ENCODE measurements at regions not wholly inside any gene's neighbourhood (a gene's known extent, or its start where the extent isn't known, plus 50 kb on each side); places are given as distances from the start of the nearest gene placed in this dataset.
A peak's percentile ranks its signal among the peaks of the same experiment; 100 is the strongest.

- H3K9me3 ChIP-seq, result no peaks in the 10 kb centered on the region
- H3K4me1 ChIP-seq, result peaks cover 21% of the 10 kb centered on the region; the same call in 1 of the 2 replicates
- 0 out of 2 replicates have a peak overlapping the region, but pooled peaks have one; percentile 11 for H3K4me3 ChIP-seq (ENCODE audit: low read depth, low read length)
- TF ChIP-seq, protein P1, sequence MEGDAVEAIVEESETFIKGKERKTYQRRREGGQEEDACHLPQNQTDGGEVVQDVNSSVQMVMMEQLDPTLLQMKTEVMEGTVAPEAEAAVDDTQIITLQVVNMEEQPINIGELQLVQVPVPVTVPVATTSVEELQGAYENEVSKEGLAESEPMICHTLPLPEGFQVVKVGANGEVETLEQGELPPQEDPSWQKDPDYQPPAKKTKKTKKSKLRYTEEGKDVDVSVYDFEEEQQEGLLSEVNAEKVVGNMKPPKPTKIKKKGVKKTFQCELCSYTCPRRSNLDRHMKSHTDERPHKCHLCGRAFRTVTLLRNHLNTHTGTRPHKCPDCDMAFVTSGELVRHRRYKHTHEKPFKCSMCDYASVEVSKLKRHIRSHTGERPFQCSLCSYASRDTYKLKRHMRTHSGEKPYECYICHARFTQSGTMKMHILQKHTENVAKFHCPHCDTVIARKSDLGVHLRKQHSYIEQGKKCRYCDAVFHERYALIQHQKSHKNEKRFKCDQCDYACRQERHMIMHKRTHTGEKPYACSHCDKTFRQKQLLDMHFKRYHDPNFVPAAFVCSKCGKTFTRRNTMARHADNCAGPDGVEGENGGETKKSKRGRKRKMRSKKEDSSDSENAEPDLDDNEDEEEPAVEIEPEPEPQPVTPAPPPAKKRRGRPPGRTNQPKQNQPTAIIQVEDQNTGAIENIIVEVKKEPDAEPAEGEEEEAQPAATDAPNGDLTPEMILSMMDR (IDR thresholded peaks at IDR 0.05; ENCODE audit: low read depth, low read length), result peak; percentile 79
- no peaks in the 10 kb centered on the region for H3K27me3 ChIP-seq
- H3K36me3 ChIP-seq, result no peaks in the 10 kb centered on the region
- peak; percentile 25 for DNase-seq
Observed at GRCh38 chr6:104325341-104326172, 534.2 kb downstream of the HACE1 start.

GRCh38 chr6:104324301-104324700, 535.4 kb downstream of the HACE1 start:
- Histone ChIP-seq H3K4me1 (peaks cover 21% of the 10 kb centered on the region; the same call in 1 of the 2 replicates), H3K27me3 (no peaks in the 10 kb centered on the region), H3K4me3 (ENCODE audit: low read depth, low read length) (no peak overlapping the region), H3K9me3 (no peaks in the 10 kb centered on the region), H3K36me3 (no peaks in the 10 kb centered on the region)
- TF ChIP-seq, protein P1 (IDR thresholded peaks at IDR 0.05; ENCODE audit: low read depth, low read length), result no peak
- no peak for DNase-seq

DNA sequence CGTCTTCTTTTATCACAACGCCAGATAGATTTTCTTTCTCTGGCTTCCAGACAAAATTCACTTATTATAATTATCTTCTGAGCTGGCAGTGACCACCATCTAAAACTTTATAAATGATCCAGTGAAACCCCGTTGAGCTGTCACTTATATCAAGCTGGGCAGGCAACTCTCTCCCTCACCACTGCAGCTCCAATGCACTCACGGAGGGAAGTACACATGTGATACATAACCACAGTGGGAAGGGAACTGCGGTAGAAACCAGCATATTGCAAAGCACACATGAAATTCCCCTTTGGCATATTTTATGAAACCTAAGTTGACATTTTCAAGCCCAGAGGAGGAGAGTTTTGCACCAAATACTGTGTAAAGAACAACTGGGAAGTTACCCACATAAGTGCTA, 536.9 kb downstream of the HACE1 start:
- TF ChIP-seq, protein P1 (IDR thresholded peaks at IDR 0.05; ENCODE audit: low read depth, low read length), result peak; percentile 1; the same call in 1 of the 2 replicates
- peak; percentile 57 for DNase-seq
- H3K4me3 ChIP-seq (ENCODE audit: low read depth, low read length), result peak overlapping the region; percentile 38
- H3K9me3 ChIP-seq, result no peaks in the 10 kb centered on the region
- no peaks in the 10 kb centered on the region for H3K27me3 ChIP-seq
- no peaks in the 10 kb centered on the region for H3K36me3 ChIP-seq
- H3K4me1 ChIP-seq, result peaks cover 22% of the 10 kb centered on the region; the same call in 1 of the 2 replicates

DNA sequence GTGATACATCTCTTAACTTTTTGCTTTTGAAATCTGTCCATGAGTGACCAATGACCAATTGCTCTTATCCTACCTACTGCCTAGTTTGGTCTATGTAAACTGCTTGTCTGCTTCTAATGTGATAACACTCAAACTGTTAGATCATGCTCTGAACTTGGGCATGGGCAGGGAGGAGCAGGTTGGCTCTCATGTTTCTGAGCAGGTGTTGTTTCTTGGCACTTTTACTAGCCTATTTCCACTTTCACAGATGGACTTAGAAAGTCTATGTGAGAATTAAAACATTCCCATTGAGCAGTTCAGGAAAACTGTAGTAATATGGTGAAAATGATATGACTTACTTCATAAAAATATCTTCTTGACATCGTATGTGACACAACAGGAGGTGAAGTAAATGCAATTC, 538.4 kb downstream of the HACE1 start:
- H3K4me1 ChIP-seq, result peaks cover 21% of the 10 kb centered on the region; the same call in 1 of the 2 replicates
- no peaks in the 10 kb centered on the region for H3K9me3 ChIP-seq
- no peaks in the 10 kb centered on the region for H3K27me3 ChIP-seq
- no peak for DNase-seq
- no peak overlapping the region for H3K4me3 ChIP-seq (ENCODE audit: low read depth, low read length)
- TF ChIP-seq, protein P1 (IDR thresholded peaks at IDR 0.05; ENCODE audit: low read depth, low read length), result no peak
- H3K36me3 ChIP-seq, result no peaks in the 10 kb centered on the region

GRCh38 chr6:104320896-104321295, 538.8 kb downstream of the HACE1 start:
- Histone ChIP-seq H3K4me1 (peaks cover 19% of the 10 kb centered on the region; the same call in 1 of the 2 replicates), H3K36me3 (no peaks in the 10 kb centered on the region), H3K9me3 (no peaks in the 10 kb centered on the region), H3K27me3 (no peaks in the 10 kb centered on the region), H3K4me3 (ENCODE audit: low read depth, low read length) (no peak overlapping the region)
- no peak for DNase-seq
- TF ChIP-seq, protein P1 (IDR thresholded peaks at IDR 0.05; ENCODE audit: low read depth, low read length), result no peak

DNA sequence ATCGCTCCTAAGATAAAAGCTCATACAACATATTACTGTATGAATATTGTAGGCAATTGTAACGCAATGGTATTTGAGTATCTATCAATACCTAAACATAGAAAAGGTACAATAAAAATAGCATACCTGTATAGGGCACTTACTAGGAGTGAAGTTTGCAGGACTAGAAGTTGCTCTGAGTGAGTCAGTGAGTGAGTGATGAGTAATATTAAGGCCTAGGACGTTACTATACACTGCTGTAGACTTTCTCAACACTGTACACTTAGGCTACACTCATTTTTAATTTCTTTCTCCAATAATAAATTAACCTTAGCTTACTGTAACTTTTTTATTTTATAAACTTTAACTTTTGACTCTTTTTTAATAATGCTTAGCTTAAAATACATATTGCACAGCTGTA, 546.9 kb downstream of the HACE1 start:
- no peaks in the 10 kb centered on the region for H3K36me3 ChIP-seq
- no peak for DNase-seq
- no peaks in the 10 kb centered on the region for H3K9me3 ChIP-seq
- no peaks in the 10 kb centered on the region for H3K27me3 ChIP-seq
- TF ChIP-seq, protein P1 (IDR thresholded peaks at IDR 0.05; ENCODE audit: low read depth, low read length), result no peak
- H3K4me3 ChIP-seq (ENCODE audit: low read depth, low read length), result no peak overlapping the region
- H3K4me1 ChIP-seq, result peaks cover 3% of the 10 kb centered on the region; the same call in 1 of the 2 replicates

Data from BE2C (cell line).